HCT116 (cell line): ENCODE measurements at regions not wholly inside any gene's neighbourhood (a gene's known extent, or its start where the extent isn't known, plus 50 kb on each side); places are given as distances from the start of the nearest gene placed in this dataset.

Source experiments
- ATAC-seq: fragments of 200-7000 bp; cut with Tn5 transposase; 2 replicates; pipeline ENCODE4 v1.9.1; 2020; ENCODE audit warnings: mild to moderate bottlenecking, moderate library complexity
- BruUV-seq: library from RNA; stranded (reverse); fragments of 400-500 nt; replicated peaks from 2 replicates; lab custom pipeline; 2021; lab: Mats Ljungman, UMichigan
- CTCF ChIA-PET: fragments of 300-600 bp; sonication (Branson Sonifier 250); formaldehyde crosslinking; loops from one replicate; lab custom pipeline; 2021; ENCODE audit warnings: antibody characterized with exemption; lab: Charles Lee
- POLR2A ChIA-PET: fragments of 300-600, 350-600 bp; sonication (Branson Sonifier 250); formaldehyde crosslinking; loops from one replicate; lab custom pipeline; 2021; ENCODE audit warnings: antibody characterized with exemption; lab: Charles Lee
- RAD21 ChIA-PET, 2 experiments: fragments of 300-600 bp; sonication (Branson Sonifier 250); formaldehyde crosslinking; loops; one replicate each; lab custom pipeline; 2023; ENCODE audit warnings: low total read pairs in 2 of 2; ENCODE audit not compliant: uncharacterized antibody in 2 of 2, unreplicated experiment in 2 of 2, low non-redundant PET in 1 of 2; lab: Charles Lee
- DNase-seq: peaks from one replicate; pipeline ENCODE4 v3.0.0-alpha.2; 2010; ENCODE audit warnings: low read depth, low spot score
- H2AFZ ChIP-seq: fragments of 200-600 bp; shearing (Covaris generic), sonication (generic); 2 replicates; pipeline ENCODE4 v1.6.1; 2017; ENCODE audit warnings: low read depth, mixed run types, mixed read lengths, antibody characterized with exemption, low read length; ENCODE audit not compliant: poor library complexity, severe bottlenecking
- H3K27ac ChIP-seq: 2 replicates; pipeline ENCODE4 v1.5.1; 2012; ENCODE audit warnings: low read depth, low read length
- H3K27me3 ChIP-seq: fragments of 200-600 bp; sonication (generic); 2 replicates; pipeline ENCODE4 v1.6.1; 2016; ENCODE audit warnings: mixed run types, low read length, mixed read lengths; ENCODE audit not compliant: insufficient read depth
- H3K36me3 ChIP-seq, 2 experiments: fragments of 200-500 bp in 1 of 2; fragments of 200-600 bp in 1 of 2; sonication (Bioruptor generic) in 1 of 2; sonication (generic) in 1 of 2; 2 replicates each; pipeline versions ENCODE4 v1.5.1 to v1.6.1; 2014 to 2016; ENCODE audit warnings: low read length in 2 of 2, inconsistent platforms in 1 of 2, mixed read lengths in 1 of 2, mixed run types in 1 of 2; ENCODE audit not compliant: insufficient read depth in 2 of 2, control insufficient read depth in 1 of 2
- H3K4me1 ChIP-seq, 2 experiments: fragments of 200-600 bp in 1 of 2; sonication (generic) in 1 of 2; 2 replicates each; pipeline versions ENCODE4 v1.5.1 to v1.6.1; 2012 to 2017; ENCODE audit warnings: low read length in 2 of 2, inconsistent platforms in 1 of 2, mild to moderate bottlenecking in 1 of 2, mixed read lengths in 1 of 2, mixed run types in 1 of 2, moderate library complexity in 1 of 2; ENCODE audit not compliant: insufficient read depth in 2 of 2, control insufficient read depth in 1 of 2
- H3K4me2 ChIP-seq: fragments of 200-600 bp; sonication (generic); 2 replicates; pipeline ENCODE4 v1.6.1; 2017; ENCODE audit warnings: mixed run types, low read length, mixed read lengths
- H3K4me3 ChIP-seq, 2 experiments: fragments of 200-600 bp in 1 of 2; sonication (generic) in 1 of 2; replicated peaks in 1 of 2; 2 replicates each; pipeline ENCODE4 v1.5.1; 2011 to 2016; ENCODE audit warnings: low read length in 2 of 2, control low read depth in 1 of 2, low read depth in 1 of 2, mild to moderate bottlenecking in 1 of 2, mixed read lengths in 1 of 2, mixed run types in 1 of 2
- H3K79me2 ChIP-seq: fragments of 200-600 bp; sonication (generic); 2 replicates; pipeline ENCODE4 v1.6.1; 2017; ENCODE audit warnings: mild to moderate bottlenecking, mixed run types, low read length, moderate library complexity, mixed read lengths; ENCODE audit not compliant: insufficient read depth
- H3K9ac ChIP-seq: fragments of 200-600 bp; sonication (generic); 2 replicates; pipeline ENCODE4 v1.6.1; 2016; ENCODE audit warnings: low read length, mixed read lengths
- H3K9me2 ChIP-seq: fragments of 200-600 bp; sonication (generic), shearing (Covaris generic); 2 replicates; pipeline ENCODE4 v1.6.1; 2017; ENCODE audit warnings: mixed run types, mild to moderate bottlenecking, moderate library complexity; ENCODE audit not compliant: insufficient read depth
- H3K9me3 ChIP-seq, 2 experiments: fragments of 200-500 bp in 1 of 2; fragments of 200-600 bp in 1 of 2; sonication (Bioruptor generic) in 1 of 2; sonication (generic) in 1 of 2; 2 replicates each; pipeline ENCODE4 v1.6.1; 2014 to 2017; ENCODE audit warnings: low read length in 2 of 2, mixed read lengths in 2 of 2, inconsistent platforms in 1 of 2, low read depth in 1 of 2, mild to moderate bottlenecking in 1 of 2, mixed run types in 1 of 2, moderate library complexity in 1 of 2; ENCODE audit not compliant: control insufficient read depth in 1 of 2, insufficient read depth in 1 of 2
- H4K20me1 ChIP-seq: fragments of 200-600 bp; sonication (generic), shearing (Covaris generic); 2 replicates; pipeline ENCODE4 v1.6.1; 2017; ENCODE audit warnings: mixed run types, mild to moderate bottlenecking, moderate library complexity; ENCODE audit not compliant: insufficient read depth
- ATF3 ChIP-seq: IDR thresholded peaks from 2 replicates; pipeline ENCODE4 v1.6.1; 2012
- CBX3 ChIP-seq: IDR thresholded peaks from 2 replicates; pipeline ENCODE4 v1.6.1; 2012; ENCODE audit warnings: low read depth
- CEBPB ChIP-seq: IDR thresholded peaks from 2 replicates; pipeline ENCODE4 v1.6.1; 2012; ENCODE audit warnings: low read depth
- EZH2 ChIP-seq: fragments of 200-600 bp; sonication (generic); IDR thresholded peaks from 2 replicates; pipeline ENCODE4 v1.6.1; 2017; ENCODE audit warnings: antibody characterized with exemption, mixed run types
- EZH2phosphoT487 ChIP-seq: fragments of 200-600 bp; IDR thresholded peaks from 2 replicates; pipeline ENCODE4 v1.6.1; 2018; ENCODE audit warnings: antibody characterized with exemption, borderline replicate concordance
- POLR2A ChIP-seq: IDR thresholded peaks from 2 replicates; pipeline ENCODE4 v1.7.0; 2011; ENCODE audit warnings: borderline replicate concordance; ENCODE audit not compliant: insufficient read depth, insufficient read length; ENCODE audit errors: extremely low read depth
- POLR2AphosphoS5 ChIP-seq: IDR thresholded peaks from 2 replicates; pipeline ENCODE4 v1.6.1; 2011; ENCODE audit warnings: mild to moderate bottlenecking, low read depth, low read length, moderate library complexity
- RAD21 ChIP-seq: IDR thresholded peaks from 2 replicates; pipeline ENCODE4 v1.6.1; 2012; ENCODE audit warnings: low read depth, mild to moderate bottlenecking
- REST ChIP-seq: IDR thresholded peaks from 2 replicates; pipeline ENCODE4 v1.6.1; 2012; ENCODE audit warnings: low read depth
- YY1 ChIP-seq: IDR thresholded peaks from 2 replicates; pipeline ENCODE4 v1.6.1; 2011; ENCODE audit warnings: low read length, low read depth, moderate library complexity, mild to moderate bottlenecking; ENCODE audit not compliant: insufficient replicate concordance; ENCODE audit errors: extremely low read depth
- ZFX ChIP-seq: fragments of 450-650 bp; IDR thresholded peaks from 2 replicates; pipeline ENCODE4 v1.6.1; 2017
- ZNF274 ChIP-seq: fragments of 200-500 bp; sonication (Bioruptor generic); IDR thresholded peaks from 2 replicates; pipeline ENCODE4 v1.6.1; 2014; ENCODE audit warnings: mild to moderate bottlenecking, low read depth, low read length, inconsistent platforms
- intact Hi-C: fragments of 100-400 bp; cut with micrococcal nuclease; formaldehyde crosslinking; loops from 2 replicates; pipeline ENCODE4 v1.10.0; 2022

DNA sequence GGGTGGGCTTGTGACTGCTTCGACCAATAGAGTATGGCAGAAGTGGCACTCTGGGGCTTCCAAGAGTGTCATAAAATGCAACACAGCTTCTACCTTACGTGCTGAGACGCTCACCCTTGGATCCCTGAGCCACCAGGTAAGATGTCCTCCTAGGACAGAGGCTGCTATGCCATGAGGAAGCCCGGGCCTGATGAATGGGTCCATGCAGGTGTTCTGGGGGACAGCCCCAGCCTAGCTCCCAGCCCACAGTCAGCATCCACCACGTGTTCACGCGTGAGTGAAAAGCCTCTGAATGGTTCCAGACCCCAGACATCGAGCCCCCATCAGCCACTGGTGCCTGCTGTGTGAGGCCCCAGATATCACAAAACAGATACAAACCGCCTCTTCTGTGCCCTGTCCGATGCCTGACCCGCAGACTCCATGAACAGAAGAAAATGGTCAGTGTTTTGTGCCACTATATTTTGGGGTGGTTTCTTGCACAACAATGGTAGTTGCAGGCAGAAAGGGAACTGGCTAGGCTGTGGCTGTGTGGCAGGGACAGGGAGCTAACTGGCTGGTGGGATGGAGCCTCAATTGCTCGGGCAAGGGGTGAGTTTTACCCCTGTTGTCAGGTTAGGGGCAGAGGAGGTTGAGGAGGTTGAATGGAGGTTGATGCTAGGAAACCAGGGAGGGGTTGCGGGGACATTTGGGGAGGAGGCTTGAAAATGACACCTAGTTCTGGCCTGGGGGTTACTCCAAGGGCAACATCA lies 92.2 kb downstream of the LINGO1 start:
- ChIA-PET RAD21 (no interaction called here), POLR2A (no interaction called here)
- Histone ChIP-seq H3K4me3 (no peak overlapping the region), H2AFZ (no peak overlapping the region), H3K9me2 (no peaks in the 10 kb centered on the region), H3K9me3 (no peaks in the 10 kb centered on the region), H3K9ac (no peak overlapping the region), H3K36me3 (no peaks in the 10 kb centered on the region), H3K79me2 (no peaks in the 10 kb centered on the region), H3K4me1 (peaks cover 0 to 24% of the 10 kb centered on the region in 2 experiments; a peak in 3 of 4 replicates)
- no peak for DNase-seq
- no peak for ATAC-seq
- no TSS peak for BruUV-seq
- intact Hi-C loops, result no loop called here
- TF ChIP-seq RAD21 (no peak), ZNF274 (no peak), ZFX (no peak), REST (no peak), ATF3 (no peak), EZH2phosphoT487 (no peak), POLR2AphosphoS5 (no peak), CEBPB (no peak), POLR2A (no peak), CBX3 (no peak), EZH2 (no peak), YY1 (no peak)
- TF ChIP-seq, all 23 proteins: peak for 0
- Histone ChIP-seq H4K20me1 (no peaks in the 10 kb centered on the region), H3K27ac (no peak overlapping the region), H3K27me3 (no peaks in the 10 kb centered on the region), H3K4me2 (no peak overlapping the region)
- CTCF ChIA-PET, result interaction anchor here (1.3 kb wide), 1 partner anchor 8 kb away, joined by 3 read pairs; no protein-coding TSS in a partner anchor
